ENCODE measurements at regions not wholly inside any gene's neighbourhood (a gene's known extent, or its start where the extent isn't known, plus 50 kb on each side); places are given as distances from the start of the nearest gene placed in this dataset.

DNA sequence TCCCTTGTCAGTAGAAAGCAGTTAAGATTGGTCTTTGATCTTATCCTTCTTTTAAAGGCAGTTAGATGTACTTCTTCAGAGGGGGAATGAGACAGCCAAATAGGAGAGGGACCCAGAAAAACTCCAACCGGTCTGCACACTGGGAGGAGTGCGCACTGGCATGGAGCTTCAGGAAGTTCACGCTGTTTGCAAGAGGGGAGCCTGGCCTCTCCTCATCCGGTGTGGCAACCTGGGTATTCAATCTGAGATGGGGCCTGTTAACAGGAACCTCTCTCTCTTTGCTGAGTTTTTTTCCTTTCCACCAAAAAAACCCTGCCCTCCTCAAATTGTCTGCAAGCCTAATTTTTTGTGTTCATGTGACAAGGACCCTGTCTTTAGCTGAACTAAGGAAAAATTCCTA, 162.5 kb upstream of the OLIG3 start:
- H3K4me1 ChIP-seq: no peaks in the 10 kb centered on the region
- 92 to 98% methylated on average over 4 of the region's 4 CpGs for WGBS, 2 donors
- TF ChIP-seq POLR2AphosphoS5 (IDR thresholded peaks at IDR 0.05) (no peak), CTCF (IDR thresholded peaks at IDR 0.05) (no peak), EP300 (IDR thresholded peaks at IDR 0.05) (no peak)
- no peak overlapping the region for H3K4me3 ChIP-seq
- ATAC-seq (ENCODE audit: low FRiP score in 2 of 2): no peak
- H3K36me3 ChIP-seq: no peaks in the 10 kb centered on the region
- no peak overlapping the region for H3K27ac ChIP-seq
- H3K9me3 ChIP-seq: peaks cover 4 to 31% (median 30%) of the 10 kb centered on the region in 4 donors
- no peak for DNase-seq
- H3K27me3 ChIP-seq: no peaks in the 10 kb centered on the region

GRCh38 chr6:137657351-137657911, 163.2 kb upstream of the OLIG3 start:
- TF ChIP-seq CTCF (IDR thresholded peaks at IDR 0.05) (no peak), EP300 (IDR thresholded peaks at IDR 0.05) (no peak), POLR2A (IDR thresholded peaks at IDR 0.05) (no peak), POLR2AphosphoS5 (IDR thresholded peaks at IDR 0.05) (no peak)
- H3K27me3 ChIP-seq: no peaks in the 10 kb centered on the region
- H3K27ac ChIP-seq: no peak overlapping the region
- 58 to 65% methylated on average over 1 of the region's 1 CpG for WGBS, 2 donors
- no peaks in the 10 kb centered on the region for H3K4me1 ChIP-seq
- DNase-seq: no peak
- H3K4me3 ChIP-seq: no peak overlapping the region
- H3K9me3 ChIP-seq: peaks cover 4 to 31% (median 29%) of the 10 kb centered on the region in 4 donors
- no peaks in the 10 kb centered on the region for H3K36me3 ChIP-seq
- ATAC-seq (ENCODE audit: low FRiP score in 2 of 2): no peak

DNA sequence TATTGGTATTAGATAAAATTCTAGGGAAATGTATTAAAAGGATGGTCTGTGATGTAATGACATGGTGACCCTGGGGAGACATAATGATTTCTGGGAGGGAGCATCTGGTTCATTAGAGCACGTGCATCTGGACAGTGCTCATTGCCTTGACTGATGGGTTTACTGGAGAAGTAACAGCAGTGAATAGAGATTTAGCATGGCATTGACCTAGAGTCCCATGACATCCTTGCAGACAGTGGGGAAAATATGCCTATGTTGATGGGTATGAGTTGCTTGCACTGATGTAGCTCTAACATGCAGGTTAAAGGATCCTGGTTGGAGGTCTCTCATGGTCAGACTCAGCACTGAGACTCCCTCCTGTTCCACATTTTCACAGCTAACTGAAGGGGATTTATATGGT, 164.1 kb upstream of the OLIG3 start:
- no peak overlapping the region for H3K4me3 ChIP-seq
- no peaks in the 10 kb centered on the region for H3K27me3 ChIP-seq
- no peak overlapping the region for H3K27ac ChIP-seq
- no peak for DNase-seq
- TF ChIP-seq POLR2A (IDR thresholded peaks at IDR 0.05) (no peak), POLR2AphosphoS5 (IDR thresholded peaks at IDR 0.05) (no peak), CTCF (IDR thresholded peaks at IDR 0.05) (no peak), EP300 (IDR thresholded peaks at IDR 0.05) (no peak)
- WGBS, 2 donors: 93 to 100% methylated on average over 1 of the region's 1 CpG
- H3K9me3 ChIP-seq: peaks cover 4 to 25% (median 22%) of the 10 kb centered on the region in 4 donors
- H3K4me1 ChIP-seq: no peaks in the 10 kb centered on the region
- H3K36me3 ChIP-seq: no peaks in the 10 kb centered on the region
- ATAC-seq (ENCODE audit: low FRiP score in 2 of 2): no peak

DNA sequence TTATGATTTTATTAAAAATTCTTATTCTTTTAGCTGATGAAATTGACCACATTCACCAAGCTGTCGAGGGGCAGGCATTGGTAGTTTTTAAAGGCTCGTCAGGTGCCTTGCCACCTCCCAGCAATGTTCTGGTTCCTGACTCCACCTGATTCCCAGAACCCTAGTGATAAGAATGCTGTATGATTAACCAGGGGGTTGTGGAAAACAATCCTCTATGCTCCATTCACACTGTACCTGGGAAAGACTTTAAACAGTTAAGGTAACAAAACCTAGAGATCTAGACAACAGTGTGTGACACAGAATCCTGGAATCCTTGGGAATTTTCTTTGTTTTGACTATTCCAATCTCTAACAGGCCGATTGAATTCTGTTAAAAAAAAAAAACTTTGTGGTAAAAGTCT, 165.7 kb upstream of the OLIG3 start:
- no peak overlapping the region for H3K27ac ChIP-seq
- DNase-seq (no peak), ATAC-seq (ENCODE audit: low FRiP score in 2 of 2) (no peak)
- WGBS, 2 donors: 82% methylated on average over 3 of the region's 3 CpGs
- H3K36me3 ChIP-seq: no peaks in the 10 kb centered on the region
- H3K9me3 ChIP-seq: peaks cover 4 to 9% (median 8%) of the 10 kb centered on the region in 4 donors
- H3K27me3 ChIP-seq: no peaks in the 10 kb centered on the region
- H3K4me3 ChIP-seq: no peak overlapping the region
- TF ChIP-seq POLR2AphosphoS5 (IDR thresholded peaks at IDR 0.05) (no peak), EP300 (IDR thresholded peaks at IDR 0.05) (no peak), CTCF (IDR thresholded peaks at IDR 0.05) (no peak), POLR2A (IDR thresholded peaks at IDR 0.05) (no peak)
- H3K4me1 ChIP-seq: no peaks in the 10 kb centered on the region

DNA sequence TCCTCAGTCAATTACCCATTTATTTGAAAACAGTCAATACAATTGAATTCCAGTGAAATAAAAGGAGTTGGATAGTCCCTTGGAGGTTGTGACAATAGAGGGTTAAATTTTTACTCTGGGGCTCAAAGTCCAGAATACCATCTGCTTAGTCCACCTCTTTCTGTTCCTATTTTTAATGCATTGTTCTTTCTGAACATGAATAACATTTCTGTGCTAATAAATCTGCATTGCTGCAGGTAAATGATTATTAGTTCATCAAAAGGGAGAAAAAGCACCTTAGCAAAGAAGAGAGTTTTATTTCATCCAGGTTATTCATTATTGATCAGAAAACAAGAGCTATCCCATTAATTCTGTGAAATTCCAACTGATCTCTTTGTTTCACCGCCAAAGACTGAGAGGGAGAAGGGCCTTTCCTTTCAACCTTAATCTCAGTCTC, 166.1 kb upstream of the OLIG3 start:
- Histone ChIP-seq H3K9me3 (peaks cover 3 to 6% (median 5%) of the 10 kb centered on the region in 4 donors), H3K4me1 (no peaks in the 10 kb centered on the region), H3K36me3 (no peaks in the 10 kb centered on the region), H3K4me3 (no peak overlapping the region), H3K27ac (no peak overlapping the region), H3K27me3 (no peaks in the 10 kb centered on the region)
- ATAC-seq (ENCODE audit: low FRiP score in 2 of 2): no peak
- no peak for DNase-seq
- TF ChIP-seq POLR2A (IDR thresholded peaks at IDR 0.05) (no peak), POLR2AphosphoS5 (IDR thresholded peaks at IDR 0.05) (no peak), EP300 (IDR thresholded peaks at IDR 0.05) (no peak), CTCF (IDR thresholded peaks at IDR 0.05) (no peak)
- WGBS, 2 donors: 93 to 94% methylated on average over 1 of the region's 1 CpG

All from upper lobe of left lung (tissue), 6 donors.